Inflammatory macrophage treated with lipopolysaccharide for 1 hour (primary cell): ENCODE measurements at regions not wholly inside any gene's neighbourhood (a gene's known extent, or its start where the extent isn't known, plus 50 kb on each side); places are given as distances from the start of the nearest gene placed in this dataset.

Experiments used
- DNase-seq, 2 donors: peaks; one replicate each; pipeline ENCODE4 v3.0.0-alpha.2; 2020 to 2022

DNA sequence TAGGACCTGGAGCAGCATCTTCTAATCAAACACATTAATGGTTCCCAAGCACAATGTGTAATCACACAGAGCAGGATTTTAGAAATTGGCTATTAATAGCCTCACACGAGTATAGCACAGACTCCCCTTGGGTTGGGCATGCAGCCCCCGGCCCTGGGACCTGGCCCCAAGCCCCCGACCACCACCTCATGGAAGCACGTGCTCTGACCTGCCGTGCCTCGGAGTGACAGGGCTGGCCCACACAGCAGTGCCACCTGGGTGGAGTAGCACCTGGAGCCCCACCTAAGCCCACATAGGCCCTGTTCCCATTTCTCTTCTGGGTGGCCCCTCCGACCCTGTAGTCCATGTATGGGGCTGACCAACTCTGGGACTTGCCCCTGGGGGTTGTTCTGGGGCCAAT, 171.8 kb downstream of the TTLL2 start:
- no peak for DNase-seq

DNA sequence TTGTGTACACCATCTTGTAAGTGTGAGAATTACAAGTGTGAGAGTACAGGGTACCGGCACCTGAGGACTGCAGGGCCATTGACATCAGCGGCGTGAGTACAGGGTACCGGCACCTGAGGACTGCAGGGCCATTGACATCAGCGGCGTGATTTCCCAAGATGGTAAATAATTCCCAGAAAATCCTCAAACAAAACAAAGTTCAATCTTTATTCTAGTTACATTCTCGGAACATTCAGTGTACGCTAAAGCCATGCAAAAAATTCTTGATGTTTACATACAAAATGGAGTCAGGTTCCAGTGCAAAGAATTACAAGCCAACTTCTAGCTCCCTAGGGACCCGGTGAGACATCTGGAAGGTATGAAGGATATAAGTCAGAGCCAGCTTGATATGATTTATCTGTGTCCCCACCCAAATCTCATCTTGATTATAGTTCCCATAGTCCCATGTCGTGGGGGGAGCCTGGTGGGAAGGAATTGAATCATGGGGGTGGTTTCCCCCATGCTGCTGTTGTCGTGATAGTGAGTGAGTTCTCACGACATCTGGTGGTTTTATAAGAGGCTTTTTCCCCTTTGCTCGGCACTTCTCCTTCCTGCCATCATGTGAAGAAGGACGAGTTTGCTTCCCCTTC, 172.7 kb downstream of the TTLL2 start:
- no peak for DNase-seq

- DNase-seq: no peak
Observed at GRCh38 chr6:167499161-167499660, 174.3 kb downstream of the TTLL2 start.

- no peak for DNase-seq
Observed at GRCh38 chr6:167500961-167501360, 176.1 kb downstream of the TTLL2 start.

DNA sequence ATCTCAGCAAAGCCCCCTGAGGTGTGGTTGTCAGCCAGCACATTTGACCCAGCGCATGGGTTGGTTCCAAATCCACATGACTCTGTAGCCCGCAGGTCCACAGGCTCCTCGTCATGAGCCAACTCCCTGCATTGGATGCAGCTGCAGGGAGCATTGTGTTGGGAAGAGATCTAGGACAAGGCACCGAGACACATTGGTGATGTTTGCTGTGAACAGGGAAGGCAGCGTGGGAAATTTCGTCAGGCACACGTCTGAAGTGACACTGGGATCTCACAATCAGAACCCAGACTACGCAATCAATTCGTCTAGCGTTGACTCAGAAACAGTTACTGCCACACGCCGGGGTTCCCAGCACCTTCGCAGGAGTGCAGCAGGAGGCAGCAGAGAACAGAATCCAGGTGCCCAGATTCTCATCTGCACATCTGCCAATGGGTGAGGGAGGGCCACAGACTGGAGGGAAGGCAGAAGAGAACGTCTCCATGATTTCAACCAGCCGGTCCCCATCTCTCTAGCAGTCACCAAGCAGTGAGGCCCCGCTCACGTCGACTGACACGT, 177.0 kb downstream of the TTLL2 start:
- no peak for DNase-seq

DNA sequence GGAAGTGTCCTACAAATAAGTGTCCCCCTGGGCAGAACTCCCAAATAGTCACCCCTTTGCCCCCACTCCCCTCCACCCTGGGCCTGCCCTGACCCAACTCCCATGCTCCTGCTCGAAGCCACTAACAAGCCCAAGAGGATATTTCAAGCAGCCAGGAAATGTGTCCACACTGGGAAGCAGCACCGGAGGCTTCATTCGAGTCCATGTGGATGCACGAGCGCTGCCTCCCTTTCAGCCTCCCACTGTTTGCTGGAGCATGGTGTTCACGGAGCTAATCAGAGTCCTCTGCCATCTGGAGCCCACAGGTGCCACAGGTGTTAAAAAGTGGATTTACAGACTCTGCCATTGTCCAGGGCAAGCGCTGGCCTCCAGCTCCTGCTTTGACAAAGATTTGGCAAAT, 177.6 kb downstream of the TTLL2 start:
- DNase-seq: no peak

GRCh38 chr6:167504385-167504961, 179.6 kb downstream of the TTLL2 start:
- no peak for DNase-seq

DNA sequence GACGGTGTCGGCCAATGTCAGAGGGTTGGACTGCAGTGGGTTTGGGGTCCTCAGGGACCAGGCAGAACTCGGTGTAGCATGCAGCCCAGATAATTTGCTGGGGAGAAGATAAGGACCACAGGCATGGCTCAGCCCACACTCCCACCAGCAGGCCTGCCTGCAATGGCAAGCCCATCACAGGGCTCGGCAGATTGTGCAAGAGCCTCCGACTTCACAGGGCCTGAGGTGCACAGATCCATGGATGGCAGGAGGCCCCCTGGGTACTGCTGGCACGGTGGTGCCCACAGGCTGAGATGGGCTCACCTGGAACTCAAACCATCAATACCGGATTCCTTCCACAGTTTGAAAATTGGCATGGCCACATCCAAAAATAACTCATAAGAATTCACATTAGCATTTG, 180.3 kb downstream of the TTLL2 start:
- DNase-seq: no peak

DNA sequence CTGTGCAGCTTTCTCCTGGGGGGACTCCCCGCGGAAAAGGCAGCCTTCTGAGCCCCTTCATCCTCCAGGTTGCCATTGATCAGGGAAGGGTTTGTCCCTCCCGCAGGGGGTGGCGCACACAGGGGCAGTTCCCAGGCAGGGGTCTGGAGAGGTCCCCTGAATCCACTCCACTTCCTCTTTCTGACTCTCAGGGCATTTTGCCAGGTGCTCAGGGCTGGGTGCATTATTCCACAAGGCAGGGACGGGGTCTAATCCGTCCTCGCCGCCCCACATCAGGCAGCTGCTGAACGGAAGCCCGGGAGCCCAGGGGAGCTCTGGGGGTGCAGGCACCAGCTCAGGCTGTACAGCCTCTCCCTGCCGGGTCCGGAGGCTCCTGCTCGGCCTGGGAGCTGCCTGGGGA, 180.9 kb downstream of the TTLL2 start:
- DNase-seq: no peak

GRCh38 chr6:167506443-167507301, 181.8 kb downstream of the TTLL2 start:
- DNase-seq: no peak

GRCh38 chr6:167507376-167507945, 182.6 kb downstream of the TTLL2 start:
- no peak for DNase-seq

GRCh38 chr6:167508919-167509852, 184.3 kb downstream of the TTLL2 start:
- DNase-seq: no peak

DNA sequence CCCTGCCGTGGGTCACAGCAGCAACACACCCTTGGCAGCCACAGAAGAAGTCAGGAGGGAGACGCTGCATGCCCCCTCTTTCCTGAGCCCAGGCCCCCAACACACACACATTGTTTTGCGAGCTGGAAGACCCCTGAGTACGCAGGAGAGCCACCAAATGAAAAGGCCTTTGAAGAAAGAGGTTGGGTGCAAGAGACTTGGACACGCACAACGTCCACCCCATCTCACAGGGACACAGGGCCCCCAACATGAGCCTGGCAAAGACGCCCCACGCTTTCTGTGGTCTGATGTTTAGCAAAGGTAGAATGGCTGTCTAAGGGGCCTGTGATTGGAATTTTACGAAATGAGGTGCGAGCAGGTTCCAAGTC, 185.0 kb downstream of the TTLL2 start:
- DNase-seq: no peak

DNA sequence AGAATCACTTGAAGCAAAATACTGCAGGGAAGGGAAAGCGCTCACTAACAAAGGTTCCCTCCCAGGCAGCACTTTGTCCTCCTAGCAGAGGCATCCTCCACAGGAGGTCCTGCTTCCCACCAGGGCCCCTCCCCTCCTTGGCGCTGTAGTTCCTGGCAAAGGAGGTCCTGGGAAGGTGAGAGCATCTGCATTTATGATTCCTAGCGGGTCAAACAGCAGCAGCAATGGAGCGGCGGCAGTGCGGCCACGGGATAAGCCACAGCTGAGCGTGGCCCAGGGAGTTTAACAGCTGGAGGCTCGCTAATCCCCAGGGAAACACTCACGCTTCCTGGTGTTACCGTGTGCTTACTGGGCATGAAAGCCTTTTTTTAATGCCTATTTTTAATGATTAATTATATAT, 185.8 kb downstream of the TTLL2 start:
- DNase-seq: no peak

DNA sequence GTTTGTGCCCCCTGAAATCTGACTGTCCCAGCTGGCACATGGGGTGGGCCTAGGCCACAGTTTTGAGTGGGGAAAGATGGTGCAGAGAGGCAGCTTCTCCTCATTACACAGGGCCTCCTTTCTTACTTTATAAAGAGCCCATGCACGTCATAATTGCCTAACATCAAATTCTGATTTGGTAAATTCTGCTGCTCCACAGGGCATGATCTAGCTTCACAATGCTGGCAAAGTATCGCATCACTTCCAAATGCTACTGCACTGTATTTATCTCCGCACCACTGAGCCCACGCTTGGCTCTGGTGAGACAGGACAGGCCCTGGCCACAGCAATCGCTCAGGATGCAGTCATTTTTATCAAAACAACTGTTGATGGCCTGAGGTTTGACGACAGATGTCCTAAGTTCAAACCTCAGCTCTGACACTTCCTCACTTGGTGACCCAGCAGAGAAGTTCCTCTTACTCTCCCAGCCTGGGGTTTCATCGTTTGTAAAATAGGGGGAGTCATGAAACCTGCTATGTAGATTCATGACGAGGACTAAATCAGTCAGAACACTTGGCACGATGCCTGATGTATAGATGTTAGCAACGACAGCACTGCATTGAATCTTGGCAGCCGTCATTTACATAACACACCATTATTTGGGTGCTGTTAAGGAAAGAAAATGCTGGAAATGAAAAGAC, 187.9 kb downstream of the TTLL2 start:
- peak in 1 of 2 donors; percentile 24 for DNase-seq

- DNase-seq: no peak
Observed at GRCh38 chr6:167513778-167514177, 188.9 kb downstream of the TTLL2 start.

GRCh38 chr6:167514524-167514923, 189.6 kb downstream of the TTLL2 start:
- DNase-seq: no peak

GRCh38 chr6:167515873-167516507, 191.1 kb downstream of the TTLL2 start:
- DNase-seq: no peak

DNA sequence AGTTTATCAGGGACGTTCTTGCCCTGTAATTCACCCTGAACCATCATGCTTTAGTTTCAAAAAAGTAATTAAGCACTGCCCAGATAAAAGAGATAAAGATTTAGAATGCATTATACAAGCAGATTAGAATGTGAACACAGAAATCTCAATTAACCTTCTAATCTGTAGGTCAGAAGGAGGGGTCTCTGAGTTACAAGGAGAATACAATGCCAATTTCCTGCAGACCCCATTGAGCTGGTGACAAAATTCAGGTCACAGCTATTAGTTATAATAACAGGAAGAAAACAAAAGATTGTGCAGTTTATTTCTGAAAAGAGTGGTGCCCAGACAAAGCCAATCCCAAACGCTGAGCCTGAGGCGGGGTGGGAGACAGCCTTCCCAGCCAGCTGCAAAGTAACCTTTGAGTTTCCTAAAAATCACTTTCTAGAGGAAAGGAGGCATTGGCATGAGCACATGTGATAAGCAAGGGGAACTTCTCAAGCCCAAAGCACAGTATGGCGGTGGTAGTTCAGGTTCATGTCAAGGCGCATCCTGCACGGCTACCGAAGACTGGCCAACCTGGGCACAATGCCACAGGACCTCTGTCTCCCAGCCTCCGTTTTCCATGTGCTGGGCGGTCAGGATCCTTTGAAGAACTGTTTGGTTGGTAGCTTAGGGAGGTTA, 192.5 kb downstream of the TTLL2 start:
- DNase-seq: no peak

DNA sequence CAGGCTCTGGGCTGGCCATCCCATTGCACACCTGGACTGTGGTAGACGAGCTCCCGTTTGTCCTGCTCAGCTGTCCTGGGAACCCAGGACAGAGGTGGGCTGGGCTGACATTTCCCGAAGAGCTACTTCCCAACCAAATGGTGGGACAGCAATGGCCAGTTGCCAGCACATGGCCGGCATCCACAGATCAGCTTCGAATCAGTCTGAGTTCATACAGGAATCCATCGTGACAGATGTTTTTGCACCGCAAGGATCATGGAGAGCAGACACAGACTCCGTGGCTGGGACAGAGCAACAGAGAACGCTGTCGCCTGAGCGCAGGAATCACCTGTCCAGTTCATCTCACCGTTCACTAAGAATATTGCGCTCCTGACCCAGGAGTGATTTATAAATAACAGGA, 198.5 kb downstream of the TTLL2 start:
- no peak for DNase-seq
